ENCODE measurements at regions not wholly inside any gene's neighbourhood (a gene's known extent, or its start where the extent isn't known, plus 50 kb on each side); places are given as distances from the start of the nearest gene placed in this dataset.

GRCh38 chr1:204752688-204753040 is 67.1 kb upstream of the LRRN2 start:
- TF ChIP-seq REXO4 (CRISPR knock-in tag; IDR thresholded peaks at IDR 0.05; ENCODE audit: borderline replicate concordance) (no peak), SIN3A (IDR thresholded peaks at IDR 0.05; ENCODE audit: borderline replicate concordance, low read depth, low read length) (no peak), HNRNPLL (IDR thresholded peaks at IDR 0.05; ENCODE audit: low read depth, low read length, poor library complexity, severe bottlenecking) (no peak), ZNF816 (CRISPR knock-in tag; IDR thresholded peaks at IDR 0.05; ENCODE audit: borderline replicate concordance) (no peak), CBX5 (CRISPR knock-in tag; IDR thresholded peaks at IDR 0.05; ENCODE audit: borderline replicate concordance) (no peak), CEBPG (CRISPR knock-in tag; IDR thresholded peaks at IDR 0.05) (no peak), ZUFSP (CRISPR knock-in tag; IDR thresholded peaks at IDR 0.05; ENCODE audit: borderline replicate concordance) (no peak), MXD4 (CRISPR knock-in tag; IDR thresholded peaks at IDR 0.05) (no peak), TBX2 (CRISPR knock-in tag; IDR thresholded peaks at IDR 0.05; ENCODE audit: borderline replicate concordance) (no peak), NFYB (CRISPR knock-in tag; IDR thresholded peaks at IDR 0.05) (no peak)
- TF ChIP-seq, protein P1, sequence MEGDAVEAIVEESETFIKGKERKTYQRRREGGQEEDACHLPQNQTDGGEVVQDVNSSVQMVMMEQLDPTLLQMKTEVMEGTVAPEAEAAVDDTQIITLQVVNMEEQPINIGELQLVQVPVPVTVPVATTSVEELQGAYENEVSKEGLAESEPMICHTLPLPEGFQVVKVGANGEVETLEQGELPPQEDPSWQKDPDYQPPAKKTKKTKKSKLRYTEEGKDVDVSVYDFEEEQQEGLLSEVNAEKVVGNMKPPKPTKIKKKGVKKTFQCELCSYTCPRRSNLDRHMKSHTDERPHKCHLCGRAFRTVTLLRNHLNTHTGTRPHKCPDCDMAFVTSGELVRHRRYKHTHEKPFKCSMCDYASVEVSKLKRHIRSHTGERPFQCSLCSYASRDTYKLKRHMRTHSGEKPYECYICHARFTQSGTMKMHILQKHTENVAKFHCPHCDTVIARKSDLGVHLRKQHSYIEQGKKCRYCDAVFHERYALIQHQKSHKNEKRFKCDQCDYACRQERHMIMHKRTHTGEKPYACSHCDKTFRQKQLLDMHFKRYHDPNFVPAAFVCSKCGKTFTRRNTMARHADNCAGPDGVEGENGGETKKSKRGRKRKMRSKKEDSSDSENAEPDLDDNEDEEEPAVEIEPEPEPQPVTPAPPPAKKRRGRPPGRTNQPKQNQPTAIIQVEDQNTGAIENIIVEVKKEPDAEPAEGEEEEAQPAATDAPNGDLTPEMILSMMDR (CRISPR knock-in tag; IDR thresholded peaks at IDR 0.05) = no peak
